ENCODE measurements at regions not wholly inside any gene's neighbourhood (a gene's known extent, or its start where the extent isn't known, plus 50 kb on each side); places are given as distances from the start of the nearest gene placed in this dataset.
"Not testable (repeated sequence)": the region's sequence is repeated elsewhere in the genome, so short reads cannot be mapped to it uniquely, and the experiment has no call there.

GRCh38 chr3:170701696-170702678 is 116.1 kb upstream of the SLC7A14 start:
- no peak for DNase-seq

- no peak for DNase-seq
These were observed 114.2 kb upstream of the SLC7A14 start for GRCh38 chr3:170700054-170700404.

GRCh38 chr3:170699158-170700053 is 113.5 kb upstream of the SLC7A14 start:
- DNase-seq: no peak

GRCh38 chr3:170697908-170698307 is 112.0 kb upstream of the SLC7A14 start:
- no peak for DNase-seq

- DNase-seq: no peak
These were observed 111.3 kb upstream of the SLC7A14 start for GRCh38 chr3:170697131-170697530.

- no peak for DNase-seq
These were observed 109.7 kb upstream of the SLC7A14 start for GRCh38 chr3:170695486-170696064.

GRCh38 chr3:170692720-170693119 is 106.8 kb upstream of the SLC7A14 start:
- no peak for DNase-seq

- DNase-seq: no peak
These were observed 104.7 kb upstream of the SLC7A14 start for GRCh38 chr3:170690661-170690981.

- DNase-seq: peak; percentile 37
These were observed 104.2 kb upstream of the SLC7A14 start for GRCh38 chr3:170689893-170690660.

- peak; percentile 47 for DNase-seq
These were observed 103.5 kb upstream of the SLC7A14 start for GRCh38 chr3:170689296-170689829.

- DNase-seq: not testable (repeated sequence)
These were observed 102.3 kb upstream of the SLC7A14 start for GRCh38 chr3:170688222-170688621.

GRCh38 chr3:170680593-170680992 is 94.7 kb upstream of the SLC7A14 start:
- DNase-seq: no peak

- peak; percentile 44 for DNase-seq
These were observed 93.3 kb upstream of the SLC7A14 start for GRCh38 chr3:170679190-170679589.

GRCh38 chr3:170670504-170670903 is 84.6 kb upstream of the SLC7A14 start:
- DNase-seq: no peak

- not testable (repeated sequence) for DNase-seq
These were observed 77.1 kb upstream of the SLC7A14 start for GRCh38 chr3:170662986-170663385.

- DNase-seq: no peak
These were observed 74.3 kb upstream of the SLC7A14 start for GRCh38 chr3:170660139-170660538.

- no peak for DNase-seq
These were observed 71.4 kb upstream of the SLC7A14 start for GRCh38 chr3:170657312-170657711.

GRCh38 chr3:170656284-170656683 is 70.4 kb upstream of the SLC7A14 start:
- DNase-seq: no peak

- no peak for DNase-seq
These were observed 67.9 kb upstream of the SLC7A14 start for GRCh38 chr3:170653801-170654200.

GRCh38 chr3:170651260-170651845 is 65.5 kb upstream of the SLC7A14 start:
- DNase-seq: no peak

- DNase-seq: not testable (repeated sequence)
These were observed 64.7 kb upstream of the SLC7A14 start for GRCh38 chr3:170650557-170650956.

GRCh38 chr3:170644711-170645110 is 58.8 kb upstream of the SLC7A14 start:
- DNase-seq: no peak
